ENCODE measurements at regions not wholly inside any gene's neighbourhood (a gene's known extent, or its start where the extent isn't known, plus 50 kb on each side); places are given as distances from the start of the nearest gene placed in this dataset.

DNA sequence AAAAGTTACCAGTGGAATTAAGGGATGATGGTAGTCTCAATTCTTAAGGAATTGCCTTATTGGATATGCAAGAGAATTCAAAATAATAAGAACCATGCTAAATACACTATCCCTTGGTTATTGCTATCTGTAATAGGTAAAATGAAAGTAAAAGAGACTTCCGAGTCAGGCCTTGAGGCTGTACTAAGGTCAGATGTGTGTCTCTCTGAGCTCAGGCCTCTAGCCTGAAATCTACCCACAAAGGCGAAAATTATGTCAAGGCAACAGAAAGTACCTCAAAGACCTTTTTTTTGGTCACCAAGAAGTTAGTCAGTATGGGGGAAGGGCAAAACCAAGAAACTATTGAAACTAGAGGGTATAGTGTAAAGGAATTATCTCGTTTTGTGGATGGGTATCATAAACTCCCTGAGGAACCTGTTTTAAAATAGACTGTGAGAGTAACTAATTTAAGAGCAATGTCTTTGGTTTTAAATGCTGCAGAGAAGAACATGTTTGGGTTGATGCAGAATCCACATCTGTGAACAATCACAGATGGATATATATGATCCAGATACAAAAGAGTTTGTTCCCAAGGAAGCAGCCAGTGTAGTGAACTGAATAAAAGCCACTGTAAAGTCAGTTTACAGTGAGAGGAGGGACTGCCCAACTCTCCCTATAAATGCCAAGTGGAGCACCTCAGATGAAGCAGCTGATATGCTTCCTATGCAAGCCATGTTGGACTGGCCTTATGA, 382.3 kb upstream of the SEMA6D start (continued):
- TF ChIP-seq PHF8 (IDR thresholded peaks at IDR 0.05; ENCODE audit: borderline replicate concordance, low read depth): no peak
- no peak for TF ChIP-seq RNF2 (IDR thresholded peaks at IDR 0.05; ENCODE audit: borderline replicate concordance, low read depth)
- TF ChIP-seq SREBF2 (IDR thresholded peaks at IDR 0.05): no peak

DNA sequence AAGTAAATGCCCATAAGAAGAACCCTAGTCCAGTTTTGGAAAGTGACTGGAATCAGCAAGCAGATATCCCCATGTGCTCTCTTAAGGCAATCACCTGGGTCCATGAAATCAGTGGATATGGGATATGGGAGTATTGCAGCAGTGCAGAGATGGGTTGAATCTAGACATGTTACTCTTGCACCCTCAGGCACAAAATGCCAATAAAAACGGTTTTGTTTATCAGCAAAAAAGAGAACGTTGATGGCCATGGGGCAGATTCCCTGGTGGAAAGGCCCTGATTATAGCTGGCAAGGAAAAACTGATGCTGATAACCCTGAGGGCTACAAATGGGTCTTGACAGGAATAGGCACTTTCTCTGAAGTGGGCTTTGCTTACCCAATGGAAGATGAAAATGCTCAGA, 380.2 kb upstream of the SEMA6D start:
- ChIA-PET POLR2A (no interaction called here), CTCF (no interaction called here)
- Histone ChIP-seq H3K27ac (no peak overlapping the region), H3K4me1 (no peaks in the 10 kb centered on the region), H3K4me3 (no peak overlapping the region), H3K4me2 (no peak overlapping the region), H3K9me3 (no peaks in the 10 kb centered on the region)
- TF ChIP-seq KDM5A (IDR thresholded peaks at IDR 0.05): no peak
- TF ChIP-seq, protein P1, sequence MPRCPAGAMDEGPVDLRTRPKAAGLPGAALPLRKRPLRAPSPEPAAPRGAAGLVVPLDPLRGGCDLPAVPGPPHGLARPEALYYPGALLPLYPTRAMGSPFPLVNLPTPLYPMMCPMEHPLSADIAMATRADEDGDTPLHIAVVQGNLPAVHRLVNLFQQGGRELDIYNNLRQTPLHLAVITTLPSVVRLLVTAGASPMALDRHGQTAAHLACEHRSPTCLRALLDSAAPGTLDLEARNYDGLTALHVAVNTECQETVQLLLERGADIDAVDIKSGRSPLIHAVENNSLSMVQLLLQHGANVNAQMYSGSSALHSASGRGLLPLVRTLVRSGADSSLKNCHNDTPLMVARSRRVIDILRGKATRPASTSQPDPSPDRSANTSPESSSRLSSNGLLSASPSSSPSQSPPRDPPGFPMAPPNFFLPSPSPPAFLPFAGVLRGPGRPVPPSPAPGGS (IDR thresholded peaks at IDR 0.05): no peak
- TF ChIP-seq CBX2 (IDR thresholded peaks at IDR 0.05; ENCODE audit: borderline replicate concordance, low read depth): no peak
- TF ChIP-seq NFE2L2 (conservative IDR thresholded peaks at IDR 0.05; ENCODE audit: low read length): no peak
- TF ChIP-seq EHMT2 (IDR thresholded peaks at IDR 0.05; ENCODE audit: low read depth): no peak
- TF ChIP-seq, protein P2, sequence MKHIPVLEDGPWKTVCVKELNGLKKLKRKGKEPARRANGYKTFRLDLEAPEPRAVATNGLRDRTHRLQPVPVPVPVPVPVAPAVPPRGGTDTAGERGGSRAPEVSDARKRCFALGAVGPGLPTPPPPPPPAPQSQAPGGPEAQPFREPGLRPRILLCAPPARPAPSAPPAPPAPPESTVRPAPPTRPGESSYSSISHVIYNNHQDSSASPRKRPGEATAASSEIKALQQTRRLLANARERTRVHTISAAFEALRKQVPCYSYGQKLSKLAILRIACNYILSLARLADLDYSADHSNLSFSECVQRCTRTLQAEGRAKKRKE (CRISPR knock-in tag; IDR thresholded peaks at IDR 0.05; ENCODE audit: low read depth): no peak
- DNase-seq (ENCODE audit: low read depth in 1 of 2, low spot score in 1 of 2) (no peak), ATAC-seq (no peak), FAIRE-seq (no peak)
- 0% methylated on average over 2 of the region's 2 CpGs for WGBS (ENCODE audit: missing lambda C conversion rate)

DNA sequence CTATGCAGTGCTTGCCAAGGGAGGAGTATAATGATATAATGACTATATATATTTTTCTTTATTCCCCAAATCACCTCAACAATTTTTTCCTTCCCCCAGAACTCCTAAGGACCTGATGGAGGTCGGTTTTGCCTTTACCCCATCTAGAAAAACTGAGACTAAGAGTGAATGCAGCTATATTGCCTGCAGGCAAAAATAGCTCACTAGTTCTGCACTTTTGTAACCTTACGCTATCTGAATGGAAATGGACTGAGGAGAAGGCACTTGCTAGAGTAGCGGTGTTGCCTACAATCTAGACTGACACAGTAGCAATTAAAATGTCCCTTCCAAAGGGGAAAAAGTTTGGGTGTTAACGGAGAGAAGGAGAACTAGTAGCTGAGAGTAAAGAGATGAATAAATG, 379.5 kb upstream of the SEMA6D start:
- ChIA-PET CTCF (no interaction called here), POLR2A (no interaction called here)
- H3K4me3 ChIP-seq: no peak overlapping the region

More for the DNA sequence above, 379.5 kb upstream of the SEMA6D start:
- no peak for FAIRE-seq
- ATAC-seq: no peak
- Histone ChIP-seq H3K4me1 (no peaks in the 10 kb centered on the region), H3K9me3 (no peaks in the 10 kb centered on the region), H3K4me2 (no peak overlapping the region), H3K27ac (no peak overlapping the region)
- 11% methylated on average over 4 of the region's 4 CpGs for WGBS (ENCODE audit: missing lambda C conversion rate)
- DNase-seq (ENCODE audit: low read depth in 1 of 2, low spot score in 1 of 2): no peak
- TF ChIP-seq, protein P3, sequence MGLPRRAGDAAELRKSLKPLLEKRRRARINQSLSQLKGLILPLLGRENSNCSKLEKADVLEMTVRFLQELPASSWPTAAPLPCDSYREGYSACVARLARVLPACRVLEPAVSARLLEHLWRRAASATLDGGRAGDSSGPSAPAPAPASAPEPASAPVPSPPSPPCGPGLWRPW (IDR thresholded peaks at IDR 0.05): no peak
- no peak for TF ChIP-seq MYC (IDR thresholded peaks at IDR 0.05; ENCODE audit: borderline replicate concordance, low read length)
- no peak for TF ChIP-seq FOXS1 (CRISPR knock-in tag; IDR thresholded peaks at IDR 0.05)
- TF ChIP-seq, protein P4, sequence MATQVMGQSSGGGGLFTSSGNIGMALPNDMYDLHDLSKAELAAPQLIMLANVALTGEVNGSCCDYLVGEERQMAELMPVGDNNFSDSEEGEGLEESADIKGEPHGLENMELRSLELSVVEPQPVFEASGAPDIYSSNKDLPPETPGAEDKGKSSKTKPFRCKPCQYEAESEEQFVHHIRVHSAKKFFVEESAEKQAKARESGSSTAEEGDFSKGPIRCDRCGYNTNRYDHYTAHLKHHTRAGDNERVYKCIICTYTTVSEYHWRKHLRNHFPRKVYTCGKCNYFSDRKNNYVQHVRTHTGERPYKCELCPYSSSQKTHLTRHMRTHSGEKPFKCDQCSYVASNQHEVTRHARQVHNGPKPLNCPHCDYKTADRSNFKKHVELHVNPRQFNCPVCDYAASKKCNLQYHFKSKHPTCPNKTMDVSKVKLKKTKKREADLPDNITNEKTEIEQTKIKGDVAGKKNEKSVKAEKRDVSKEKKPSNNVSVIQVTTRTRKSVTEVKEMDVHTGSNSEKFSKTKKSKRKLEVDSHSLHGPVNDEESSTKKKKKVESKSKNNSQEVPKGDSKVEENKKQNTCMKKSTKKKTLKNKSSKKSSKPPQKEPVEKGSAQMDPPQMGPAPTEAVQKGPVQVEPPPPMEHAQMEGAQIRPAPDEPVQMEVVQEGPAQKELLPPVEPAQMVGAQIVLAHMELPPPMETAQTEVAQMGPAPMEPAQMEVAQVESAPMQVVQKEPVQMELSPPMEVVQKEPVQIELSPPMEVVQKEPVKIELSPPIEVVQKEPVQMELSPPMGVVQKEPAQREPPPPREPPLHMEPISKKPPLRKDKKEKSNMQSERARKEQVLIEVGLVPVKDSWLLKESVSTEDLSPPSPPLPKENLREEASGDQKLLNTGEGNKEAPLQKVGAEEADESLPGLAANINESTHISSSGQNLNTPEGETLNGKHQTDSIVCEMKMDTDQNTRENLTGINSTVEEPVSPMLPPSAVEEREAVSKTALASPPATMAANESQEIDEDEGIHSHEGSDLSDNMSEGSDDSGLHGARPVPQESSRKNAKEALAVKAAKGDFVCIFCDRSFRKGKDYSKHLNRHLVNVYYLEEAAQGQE (IDR thresholded peaks at IDR 0.05): no peak
- no peak for TF ChIP-seq JUN (IDR thresholded peaks at IDR 0.05)
- TF ChIP-seq ZSCAN20 (CRISPR knock-in tag; IDR thresholded peaks at IDR 0.05): no peak
- no peak for TF ChIP-seq KDM1A (IDR thresholded peaks at IDR 0.05; ENCODE audit: low read depth)
- TF ChIP-seq EHF (CRISPR knock-in tag; IDR thresholded peaks at IDR 0.05): no peak
- no peak for TF ChIP-seq CHD2 (IDR thresholded peaks at IDR 0.05; ENCODE audit: low read length, partially characterized antibody)
- TF ChIP-seq, protein P2 (CRISPR knock-in tag; IDR thresholded peaks at IDR 0.05; ENCODE audit: low read depth): no peak
- TF ChIP-seq FOSL2 (IDR thresholded peaks at IDR 0.05): no peak
- TF ChIP-seq FOSL2 (CRISPR knock-in tag; IDR thresholded peaks at IDR 0.05): no peak
- no peak for TF ChIP-seq CBX8 (IDR thresholded peaks at IDR 0.05)
- TF ChIP-seq RCOR1 (IDR thresholded peaks at IDR 0.05; ENCODE audit: low read depth, low read length): no peak
- TF ChIP-seq JUNB (IDR thresholded peaks at IDR 0.05): no peak
- no peak for TF ChIP-seq SMC3 (IDR thresholded peaks at IDR 0.05)

Measured in A549 (cell line).